ENCODE measurements at regions not wholly inside any gene's neighbourhood (a gene's known extent, or its start where the extent isn't known, plus 50 kb on each side); places are given as distances from the start of the nearest gene placed in this dataset.

DNA sequence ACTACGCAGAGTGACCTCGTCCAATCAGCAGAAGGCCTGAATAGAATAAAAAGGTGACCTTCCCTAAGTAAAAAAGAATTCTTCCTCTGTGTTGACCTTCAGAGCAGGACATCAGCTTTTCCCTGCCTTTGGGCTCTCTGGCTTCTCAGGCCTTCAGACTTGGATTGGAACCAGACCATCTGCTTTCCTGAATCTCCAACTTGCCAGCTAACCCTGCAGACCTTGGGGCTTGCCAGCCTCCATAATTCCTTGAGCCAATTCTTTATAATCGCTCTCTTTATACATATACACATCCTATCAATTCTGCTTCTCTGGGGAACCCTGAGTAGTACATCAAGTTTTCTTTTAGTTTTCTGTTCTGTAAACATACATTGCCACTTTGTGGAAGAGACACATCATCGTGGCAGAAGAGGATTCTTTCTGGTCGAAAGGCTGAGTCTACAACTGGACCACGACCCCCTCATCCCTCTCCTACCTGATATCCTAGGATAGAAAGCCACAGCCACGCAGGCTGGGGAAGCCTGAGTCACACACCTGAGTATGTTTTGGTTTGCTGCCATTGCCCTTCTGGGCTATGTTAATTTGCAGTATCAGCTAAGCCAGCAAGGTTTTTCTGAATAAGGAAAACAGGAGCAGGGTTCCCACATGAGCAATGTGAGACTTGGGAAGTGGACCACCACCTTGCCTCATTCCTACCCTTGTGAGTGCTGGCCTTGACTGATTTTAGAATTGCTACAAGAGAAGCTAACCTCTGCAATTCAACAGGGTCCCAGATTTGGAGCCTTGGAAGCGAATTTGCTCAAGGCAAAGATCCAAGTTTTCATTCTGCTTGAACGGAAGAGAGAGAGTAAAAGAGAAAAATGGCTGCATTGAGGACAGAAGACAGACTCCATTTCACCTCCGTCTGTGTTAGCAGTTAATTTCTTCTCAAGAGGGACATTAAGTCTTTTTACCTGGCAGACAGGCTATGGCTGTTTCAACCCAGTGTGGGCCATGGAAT is 445.2 kb upstream of the FZD8 start:
- no peak for TF ChIP-seq POLR2A (IDR thresholded peaks at IDR 0.05; ENCODE audit: low read depth, low read length)
- TF ChIP-seq SMC3 (IDR thresholded peaks at IDR 0.05; ENCODE audit: low read depth, low read length): no peak
- TF ChIP-seq, protein P1, sequence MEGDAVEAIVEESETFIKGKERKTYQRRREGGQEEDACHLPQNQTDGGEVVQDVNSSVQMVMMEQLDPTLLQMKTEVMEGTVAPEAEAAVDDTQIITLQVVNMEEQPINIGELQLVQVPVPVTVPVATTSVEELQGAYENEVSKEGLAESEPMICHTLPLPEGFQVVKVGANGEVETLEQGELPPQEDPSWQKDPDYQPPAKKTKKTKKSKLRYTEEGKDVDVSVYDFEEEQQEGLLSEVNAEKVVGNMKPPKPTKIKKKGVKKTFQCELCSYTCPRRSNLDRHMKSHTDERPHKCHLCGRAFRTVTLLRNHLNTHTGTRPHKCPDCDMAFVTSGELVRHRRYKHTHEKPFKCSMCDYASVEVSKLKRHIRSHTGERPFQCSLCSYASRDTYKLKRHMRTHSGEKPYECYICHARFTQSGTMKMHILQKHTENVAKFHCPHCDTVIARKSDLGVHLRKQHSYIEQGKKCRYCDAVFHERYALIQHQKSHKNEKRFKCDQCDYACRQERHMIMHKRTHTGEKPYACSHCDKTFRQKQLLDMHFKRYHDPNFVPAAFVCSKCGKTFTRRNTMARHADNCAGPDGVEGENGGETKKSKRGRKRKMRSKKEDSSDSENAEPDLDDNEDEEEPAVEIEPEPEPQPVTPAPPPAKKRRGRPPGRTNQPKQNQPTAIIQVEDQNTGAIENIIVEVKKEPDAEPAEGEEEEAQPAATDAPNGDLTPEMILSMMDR (conservative IDR thresholded peaks at IDR 0.05; ENCODE audit: low read depth, low read length): no peak
- TF ChIP-seq MXI1 (IDR thresholded peaks at IDR 0.05; ENCODE audit: borderline replicate concordance, low read depth, low read length): no peak

Measured in IMR-90 (cell line).